A549 (cell line): ENCODE measurements at regions not wholly inside any gene's neighbourhood (a gene's known extent, or its start where the extent isn't known, plus 50 kb on each side); places are given as distances from the start of the nearest gene placed in this dataset.

Source experiments
- ATAC-seq, 2 experiments: fragments of 200-7000 bp in 1 of 2; fragments of >200 bp in 1 of 2; cut with Nextera tagmentation in 1 of 2; cut with Tn5 transposase in 1 of 2; 3 replicates each; pipeline versions ENCODE4 v1.8.0 to v1.9.1; 2018 to 2020; ENCODE audit warnings: mild to moderate bottlenecking in 1 of 2, moderate library complexity in 1 of 2
- CTCF ChIA-PET: fragments of 300-600 bp; sonication (Branson Sonifier 250); formaldehyde crosslinking; extraction: SDS; loops from one replicate; lab custom pipeline; 2021; ENCODE audit warnings: antibody characterized with exemption, inconsistent platforms; lab: Yijun Ruan, JAX
- POLR2A ChIA-PET: fragments of 350-600 bp; formaldehyde crosslinking; extraction: SDS; loops from one replicate; lab custom pipeline; 2021; ENCODE audit warnings: antibody characterized with exemption, inconsistent platforms; lab: Yijun Ruan, JAX
- DNase-seq, 2 experiments: peaks; one replicate each; pipeline versions ENCODE4 v3.0.0 to v3.0.0-alpha.2; 2011 to 2016; ENCODE audit warnings: low read depth in 1 of 2, low spot score in 1 of 2
- FAIRE-seq: peaks from 2 replicates; lab custom pipeline; 2011; peaks lifted over from hg19 to GRCh38; lab: Jason Lieb, UNC
- H3K27ac ChIP-seq, 2 experiments: fragments of >200 bp; sonication (Bioruptor Twin); formaldehyde crosslinking; 3 replicates each; pipeline ENCODE4 v1.5.1; 2016 to 2017
- H3K4me1 ChIP-seq: fragments of >200 bp; sonication (Bioruptor Twin); formaldehyde crosslinking; 3 replicates; pipeline ENCODE4 v1.6.1; 2016
- H3K4me2 ChIP-seq: fragments of >200 bp; sonication (Bioruptor Twin); formaldehyde crosslinking; 3 replicates; pipeline ENCODE4 v1.6.1; 2016
- H3K4me3 ChIP-seq: fragments of >200 bp; sonication (Bioruptor Twin); formaldehyde crosslinking; 3 replicates; pipeline ENCODE4 v1.5.1; 2016
- H3K9me3 ChIP-seq: fragments of >200 bp; sonication (Bioruptor Twin); formaldehyde crosslinking; 3 replicates; pipeline ENCODE4 v1.6.1; 2016
- ATOH8 ChIP-seq: fragments of 250-450 bp; sonication (Bioruptor Pico); IDR thresholded peaks from 2 replicates; pipeline ENCODE4 v1.5.0; 2020; ENCODE audit warnings: low read depth, mild to moderate bottlenecking, moderate library complexity
- CEBPB ChIP-seq, 2 experiments: fragments of >200 bp in 1 of 2; sonication (Bioruptor Twin) in 1 of 2; formaldehyde crosslinking in 1 of 2; IDR thresholded peaks; 2 replicates each; pipeline ENCODE4 v1.6.1; 2012 to 2016
- CHD2 ChIP-seq: fragments of 150-350 bp; IDR thresholded peaks from 2 replicates; pipeline ENCODE4 v1.6.1; 2014; ENCODE audit warnings: low read length; ENCODE audit not compliant: partially characterized antibody
- EHF ChIP-seq: fragments of 250-450 bp; sonication (Bioruptor Pico); IDR thresholded peaks from 2 replicates; pipeline ENCODE4 v1.5.0; 2020; ENCODE audit warnings: mild to moderate bottlenecking
- EP300 ChIP-seq, 2 experiments: fragments of >200 bp; sonication (Bioruptor Twin); formaldehyde crosslinking; IDR thresholded peaks; 2 replicates in 1 of 2; 3 replicates in 1 of 2; pipeline ENCODE4 v1.6.1; 2016 to 2017
- ESRRA ChIP-seq: fragments of 150-350 bp; IDR thresholded peaks from 2 replicates; pipeline ENCODE4 v1.6.1; 2014; ENCODE audit warnings: mild to moderate bottlenecking, low read length, borderline replicate concordance
- HDAC2 ChIP-seq: fragments of 200-600 bp; sonication (generic); IDR thresholded peaks from 2 replicates; pipeline ENCODE4 v1.6.1; 2016
- HEYL ChIP-seq: fragments of 250-450 bp; sonication (Bioruptor Pico); IDR thresholded peaks from 2 replicates; pipeline ENCODE4 v1.8.0; 2021; ENCODE audit warnings: mild to moderate bottlenecking, moderate library complexity
- HMGXB4 ChIP-seq: fragments of 250-450 bp; sonication (Bioruptor Pico); IDR thresholded peaks from 2 replicates; pipeline ENCODE4 v1.5.0; 2021; ENCODE audit warnings: mild to moderate bottlenecking, moderate library complexity, borderline replicate concordance
- HOXB13 ChIP-seq: fragments of 250-450 bp; sonication (Bioruptor Pico); IDR thresholded peaks from 2 replicates; pipeline ENCODE4 v1.5.0; 2020; ENCODE audit warnings: low read depth, mild to moderate bottlenecking, moderate library complexity
- KDM1A ChIP-seq: fragments of 200-600 bp; sonication (generic); IDR thresholded peaks from 2 replicates; pipeline ENCODE4 v1.6.1; 2016; ENCODE audit warnings: low read depth, mild to moderate bottlenecking
- KDM5A ChIP-seq: fragments of 200-600 bp; sonication (generic); IDR thresholded peaks from 2 replicates; pipeline ENCODE4 v1.6.1; 2016; ENCODE audit warnings: antibody characterized with exemption, mild to moderate bottlenecking
- MAFK ChIP-seq: fragments of 450-650 bp; IDR thresholded peaks from 2 replicates; pipeline ENCODE4 v1.6.1; 2014; ENCODE audit not compliant: partially characterized antibody
- NPAS2 ChIP-seq: fragments of 250-450 bp; sonication (Bioruptor Pico); IDR thresholded peaks from 2 replicates; pipeline ENCODE4 v1.8.0; 2022; ENCODE audit warnings: mild to moderate bottlenecking, moderate library complexity, borderline replicate concordance
- PHF8 ChIP-seq: fragments of 200-600 bp; sonication (generic); IDR thresholded peaks from 2 replicates; pipeline ENCODE4 v1.6.1; 2016; ENCODE audit warnings: low read depth, mild to moderate bottlenecking, antibody characterized with exemption, moderate library complexity, borderline replicate concordance
- RARB ChIP-seq: fragments of 250-450 bp; sonication (Bioruptor Pico); IDR thresholded peaks from 2 replicates; pipeline ENCODE4 v1.8.0; 2021; ENCODE audit warnings: mild to moderate bottlenecking, moderate library complexity
- REST ChIP-seq: fragments of 200-600 bp; sonication (generic); IDR thresholded peaks from 2 replicates; pipeline ENCODE4 v1.6.1; 2016; ENCODE audit warnings: antibody characterized with exemption, mild to moderate bottlenecking, moderate library complexity
- RNF2 ChIP-seq: fragments of 200-600 bp; sonication (generic); IDR thresholded peaks from 2 replicates; pipeline ENCODE4 v1.6.1; 2016; ENCODE audit warnings: low read depth, mild to moderate bottlenecking, antibody characterized with exemption, moderate library complexity, borderline replicate concordance
- SMC3 ChIP-seq: fragments of >200 bp; sonication (Bioruptor Twin); formaldehyde crosslinking; IDR thresholded peaks from 3 replicates; pipeline ENCODE4 v1.6.1; 2018; ENCODE audit warnings: inconsistent platforms
- SREBF2 ChIP-seq: fragments of 450-650 bp; IDR thresholded peaks from 2 replicates; pipeline ENCODE4 v1.6.1; 2014; ENCODE audit warnings: mild to moderate bottlenecking, moderate library complexity
- TFCP2L1 ChIP-seq: fragments of 250-450 bp; sonication (Bioruptor Pico); IDR thresholded peaks from 2 replicates; pipeline ENCODE4 v1.5.0; 2021; ENCODE audit warnings: mild to moderate bottlenecking
- TP53 ChIP-seq: fragments of 250-450 bp; sonication (Bioruptor Pico); IDR thresholded peaks from 2 replicates; pipeline ENCODE4 v1.5.0; 2021; ENCODE audit warnings: mild to moderate bottlenecking, moderate library complexity
- USF2 ChIP-seq: fragments of 450-650 bp; IDR thresholded peaks from 2 replicates; pipeline ENCODE4 v1.6.1; 2014; ENCODE audit warnings: antibody characterized with exemption
- ZFP36 ChIP-seq: fragments of 450-650 bp; IDR thresholded peaks from 2 replicates; pipeline ENCODE4 v1.6.1; 2014; ENCODE audit warnings: borderline replicate concordance; ENCODE audit not compliant: partially characterized antibody
- WGBS: methylation state at CpG from one replicate; pipeline ENCODE4 v1.1.6; 2017; ENCODE audit errors: missing lambda C conversion rate; 5-methylcytosine and 5-hydroxymethylcytosine counted together

- DNase-seq: no peak
- ChIA-PET POLR2A (no interaction called here), CTCF (interaction anchor here (1.4 kb wide), 1 partner anchor 130 kb away, joined by 4 read pairs; no protein-coding TSS in a partner anchor)
- no peak for ATAC-seq
- no peak overlapping the region for H3K27ac ChIP-seq
- H3K4me3 ChIP-seq: no peak overlapping the region
- TF ChIP-seq RNF2 (no peak), SMC3 (no peak), HMGXB4 (no peak), EP300 (IDR thresholded peaks at IDR 0.05) (no peak), MAFK (no peak), TFCP2L1 (CRISPR knock-in tag) (no peak), NPAS2 (CRISPR knock-in tag) (no peak), USF2 (no peak), REST (no peak), HDAC2 (no peak), KDM5A (no peak), TP53 (CRISPR knock-in tag) (no peak), CHD2 (no peak)
- no peak for FAIRE-seq
- H3K4me1 ChIP-seq: no peaks in the 10 kb centered on the region
- H3K9me3 ChIP-seq: no peaks in the 10 kb centered on the region
- WGBS: 54% methylated on average over 6 of the region's 6 CpGs
- H3K4me2 ChIP-seq: no peak overlapping the region
Measured at GRCh38 chr9:32709871-32710270, 73.5 kb upstream of the TMEM215 start.

- Histone ChIP-seq H3K4me2 (no peak overlapping the region), H3K9me3 (no peaks in the 10 kb centered on the region), H3K4me3 (no peak overlapping the region), H3K27ac (no peak overlapping the region), H3K4me1 (no peaks in the 10 kb centered on the region)
- no peak for DNase-seq
- no peak for ATAC-seq
- TF ChIP-seq USF2 (no peak), EHF (CRISPR knock-in tag) (no peak), KDM1A (no peak), ATOH8 (CRISPR knock-in tag) (no peak), SREBF2 (no peak), RNF2 (no peak), CHD2 (no peak), TP53 (CRISPR knock-in tag) (no peak), HEYL (CRISPR knock-in tag) (no peak), ESRRA (no peak), ZFP36 (no peak), SMC3 (no peak), PHF8 (no peak), RARB (no peak), HOXB13 (CRISPR knock-in tag) (no peak), CEBPB (IDR thresholded peaks at IDR 0.05) (no peak)
- no peak for FAIRE-seq
- CTCF ChIA-PET: no interaction called here
- WGBS: 93% methylated on average over 1 of the region's 1 CpG
- POLR2A ChIA-PET: no interaction called here
Measured at GRCh38 chr9:32716425-32716824, 66.9 kb upstream of the TMEM215 start.
